Panc1 (cell line): ENCODE measurements at regions not wholly inside any gene's neighbourhood (a gene's known extent, or its start where the extent isn't known, plus 50 kb on each side); places are given as distances from the start of the nearest gene placed in this dataset.

Experiments
- ATAC-seq: fragments of 200-7000 bp; cut with Tn5 transposase; 2 replicates; pipeline ENCODE4 v1.9.1; 2020; ENCODE audit warnings: mild to moderate bottlenecking, moderate library complexity
- BruUV-seq: library from RNA; stranded (reverse); fragments of 400-500 nt; replicated peaks from 2 replicates; lab custom pipeline; 2021; lab: Mats Ljungman, UMichigan
- CTCF ChIA-PET: fragments of 300-600 bp; sonication (Branson Sonifier 250); formaldehyde crosslinking; loops from one replicate; lab custom pipeline; 2022; ENCODE audit warnings: antibody characterized with exemption; lab: Charles Lee
- POLR2A ChIA-PET: fragments of 300-600 bp; sonication (Branson Sonifier 250); formaldehyde crosslinking; loops from one replicate; lab custom pipeline; 2022; ENCODE audit warnings: antibody characterized with exemption; lab: Charles Lee
- DNase-seq: peaks from one replicate; pipeline ENCODE4 v3.0.0-alpha.2; 2010; ENCODE audit warnings: low read depth, low spot score
- H3K27ac ChIP-seq: 2 replicates; pipeline ENCODE4 v1.5.1; 2011; ENCODE audit warnings: mild to moderate bottlenecking, low read length, inconsistent platforms
- H3K27me3 ChIP-seq: fragments of 200-500 bp; sonication (Bioruptor generic); 2 replicates; pipeline ENCODE4 v1.6.0; 2014; ENCODE audit warnings: low read length, inconsistent platforms; ENCODE audit not compliant: control insufficient read depth, insufficient read depth
- H3K36me3 ChIP-seq: fragments of 200-500 bp; sonication (Bioruptor generic); 2 replicates; pipeline ENCODE4 v1.5.1; 2014; ENCODE audit warnings: inconsistent platforms, mild to moderate bottlenecking, low read length, moderate library complexity; ENCODE audit not compliant: control insufficient read depth, insufficient read depth
- H3K4me1 ChIP-seq: 2 replicates; pipeline ENCODE4 v1.5.1; 2011; ENCODE audit warnings: inconsistent platforms, mild to moderate bottlenecking, low read length, moderate library complexity; ENCODE audit not compliant: control insufficient read depth, insufficient read depth
- H3K4me3 ChIP-seq, 2 experiments: 2 replicates each; pipeline ENCODE4 v1.5.1; 2011 to 2012; ENCODE audit warnings: low read depth in 2 of 2, low read length in 2 of 2, mild to moderate bottlenecking in 2 of 2, inconsistent platforms in 1 of 2, moderate library complexity in 1 of 2
- H3K9me3 ChIP-seq: fragments of 200-500 bp; sonication (Bioruptor generic); 2 replicates; pipeline ENCODE4 v1.5.1; 2014; ENCODE audit warnings: low read depth, mild to moderate bottlenecking, inconsistent platforms, low read length, moderate library complexity; ENCODE audit not compliant: control insufficient read depth, insufficient read depth
- CTCF ChIP-seq: fragments of 450-650 bp; IDR thresholded peaks from 2 replicates; pipeline ENCODE4 v1.5.1; 2017; ENCODE audit warnings: mild to moderate bottlenecking
- POLR2AphosphoS5 ChIP-seq: IDR thresholded peaks from 2 replicates; pipeline ENCODE4 v1.6.1; 2012; ENCODE audit warnings: mild to moderate bottlenecking, low read depth, low read length, moderate library complexity
- REST ChIP-seq, 2 experiments: IDR thresholded peaks; 2 replicates each; pipeline ENCODE4 v1.6.1; 2011 to 2012; ENCODE audit warnings: low read depth in 2 of 2, control low read depth in 1 of 2, low read length in 1 of 2, mild to moderate bottlenecking in 1 of 2, moderate library complexity in 1 of 2; ENCODE audit not compliant: insufficient read depth in 1 of 2
- SIN3A ChIP-seq: IDR thresholded peaks from 2 replicates; pipeline ENCODE4 v1.6.1; 2012; ENCODE audit warnings: low read depth, mild to moderate bottlenecking, low read length, moderate library complexity, borderline replicate concordance; ENCODE audit not compliant: insufficient read depth
- TCF7L2 ChIP-seq: IDR thresholded peaks from 2 replicates; pipeline ENCODE4 v1.6.1; 2011; ENCODE audit warnings: mild to moderate bottlenecking, low read depth, low read length, inconsistent platforms
- in situ Hi-C: cut with HindIII; loops from 2 replicates; pipeline ENCODE4 v1.10.0; 2016; ENCODE audit warnings: low sequenced_read_pairs, low pct_unique_long_range_greater_than_20kb
- intact Hi-C: fragments of 100-400 bp; cut with micrococcal nuclease; formaldehyde crosslinking; loops from one replicate; pipeline ENCODE4 v1.10.0; 2022; ENCODE audit not compliant: unreplicated experiment

GRCh38 chr10:58969576-58969975, 206.9 kb upstream of the PHYHIPL start:
- ChIA-PET CTCF (no interaction called here), POLR2A (no interaction called here)
- DNase-seq: no peak
- no peaks in the 10 kb centered on the region for H3K36me3 ChIP-seq
- intact Hi-C loops (no loop called here), in situ Hi-C loops (no loop called here)
- no peak for ATAC-seq
- no peaks in the 10 kb centered on the region for H3K9me3 ChIP-seq
- H3K4me3 ChIP-seq: no peak overlapping the region
- no peaks in the 10 kb centered on the region for H3K4me1 ChIP-seq
- BruUV-seq: no TSS peak
- H3K27ac ChIP-seq: no peak overlapping the region
- TF ChIP-seq REST (IDR thresholded peaks at IDR 0.05; ENCODE audit: insufficient read depth in 1 of 2, low read depth in 2 of 2, low read length in 1 of 2) (no peak), TCF7L2 (no peak), CTCF (no peak), SIN3A (no peak), POLR2AphosphoS5 (no peak)
- no peaks in the 10 kb centered on the region for H3K27me3 ChIP-seq

DNA sequence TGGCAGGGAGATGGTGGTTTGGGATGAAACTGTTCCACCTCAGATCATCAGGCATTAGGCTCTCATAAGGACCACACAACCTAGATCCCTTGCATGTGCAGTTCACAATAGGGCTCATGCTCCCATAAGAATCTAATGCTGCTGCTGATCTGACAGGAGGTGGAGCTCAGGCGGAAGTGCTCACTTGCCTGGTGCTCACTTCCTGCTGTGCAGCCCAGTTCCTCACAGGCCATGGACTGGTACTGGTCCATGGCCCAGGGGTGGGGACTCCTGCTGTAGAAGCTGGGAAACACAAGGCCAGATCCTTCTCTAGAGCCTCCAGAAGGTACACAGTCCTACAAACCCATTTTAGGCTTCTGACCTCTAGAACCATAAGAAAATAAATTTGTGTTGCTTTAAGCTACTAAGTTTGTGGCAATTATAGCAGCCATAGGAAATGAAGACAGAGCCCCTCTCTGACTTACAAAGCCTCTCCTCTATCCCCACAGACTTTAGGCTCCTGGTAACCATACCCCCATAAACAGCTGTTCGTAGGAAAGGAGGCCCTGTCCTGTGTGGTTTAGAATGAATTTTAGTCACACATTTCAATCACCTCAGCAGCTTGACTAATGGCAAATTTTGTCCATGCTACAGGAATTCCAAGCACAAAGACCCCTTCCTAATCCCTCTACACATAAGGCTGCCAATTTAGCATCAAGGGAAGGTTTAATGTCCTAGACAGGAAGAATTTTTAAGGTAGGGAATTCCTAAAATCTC, 206.1 kb upstream of the PHYHIPL start:
- ATAC-seq (no peak), DNase-seq (no peak)
- TF ChIP-seq REST (IDR thresholded peaks at IDR 0.05; ENCODE audit: insufficient read depth in 1 of 2, low read depth in 2 of 2, low read length in 1 of 2): no peak
- TF ChIP-seq CTCF: no peak
- TF ChIP-seq POLR2AphosphoS5: no peak
- no peak for TF ChIP-seq SIN3A
- no peak for TF ChIP-seq TCF7L2
- Histone ChIP-seq H3K36me3 (no peaks in the 10 kb centered on the region), H3K4me1 (no peaks in the 10 kb centered on the region), H3K27ac (no peak overlapping the region), H3K9me3 (no peaks in the 10 kb centered on the region), H3K4me3 (no peak overlapping the region), H3K27me3 (no peaks in the 10 kb centered on the region)
- BruUV-seq: no TSS peak
- ChIA-PET CTCF (no interaction called here), POLR2A (no interaction called here)
- in situ Hi-C loops: no loop called here
- intact Hi-C loops: no loop called here
